ENCODE measurements at regions not wholly inside any gene's neighbourhood (a gene's known extent, or its start where the extent isn't known, plus 50 kb on each side); places are given as distances from the start of the nearest gene placed in this dataset.

DNA sequence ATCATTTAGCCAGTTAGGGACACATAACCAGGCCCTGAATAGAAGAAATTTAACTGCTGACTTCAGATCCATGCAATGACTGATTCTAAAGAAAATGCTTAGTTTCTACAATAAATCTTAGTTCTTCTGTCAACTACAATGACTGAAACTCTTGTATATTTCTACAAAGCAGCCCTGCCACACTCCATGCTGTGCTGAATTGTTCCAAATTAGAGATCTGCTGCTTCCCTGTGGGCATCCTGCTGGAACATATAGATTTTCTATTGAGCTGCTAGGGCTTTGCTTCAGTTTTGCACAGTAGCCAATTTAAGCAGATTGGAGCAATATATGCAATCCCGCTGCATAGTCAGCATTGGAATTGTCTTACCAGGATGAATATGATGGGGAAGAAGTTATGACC, 312.8 kb upstream of the SMIM31 start:
- no peak for DNase-seq

DNA sequence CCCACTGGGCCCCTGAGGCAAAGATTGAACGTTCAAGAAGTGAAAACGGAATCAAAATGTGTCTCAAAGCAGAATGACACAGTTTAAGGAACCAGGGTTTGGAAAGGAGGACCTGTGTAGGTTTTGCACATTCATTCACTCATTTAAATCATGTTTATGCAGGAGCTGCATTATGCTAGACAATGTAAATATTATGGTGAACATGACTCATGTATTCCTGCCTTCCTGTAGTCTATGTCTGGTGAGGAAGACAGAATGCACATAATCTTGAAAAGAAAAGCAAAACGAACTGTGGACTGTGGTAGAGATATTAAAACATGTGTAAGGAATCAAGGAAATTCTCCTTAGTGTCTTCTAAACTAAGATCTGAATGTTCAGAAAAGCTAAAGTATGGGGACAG, 311.8 kb upstream of the SMIM31 start:
- DNase-seq = no peak

DNA sequence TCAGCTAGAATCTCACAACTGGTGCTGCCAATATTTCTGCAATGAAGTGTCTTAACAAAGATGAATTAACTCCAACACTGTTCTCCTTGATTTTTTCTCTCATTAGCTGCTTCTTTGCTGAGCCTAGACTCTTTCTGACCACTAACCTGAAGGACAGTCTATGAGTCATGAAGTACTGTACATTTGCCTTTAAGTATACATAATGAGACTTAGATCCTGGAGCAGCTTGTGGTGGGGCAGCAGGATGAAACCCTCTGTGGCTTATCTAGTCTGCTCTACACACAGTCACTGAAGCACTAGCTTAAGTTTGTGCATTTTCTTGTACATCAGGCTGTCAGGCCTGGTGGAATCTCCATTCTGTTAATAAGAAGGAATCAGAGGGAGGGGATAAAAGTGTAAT, 307.4 kb upstream of the SMIM31 start:
- DNase-seq = no peak

GRCh38 chr4:164461901-164462300, 292.0 kb upstream of the SMIM31 start:
- DNase-seq = no peak

DNA sequence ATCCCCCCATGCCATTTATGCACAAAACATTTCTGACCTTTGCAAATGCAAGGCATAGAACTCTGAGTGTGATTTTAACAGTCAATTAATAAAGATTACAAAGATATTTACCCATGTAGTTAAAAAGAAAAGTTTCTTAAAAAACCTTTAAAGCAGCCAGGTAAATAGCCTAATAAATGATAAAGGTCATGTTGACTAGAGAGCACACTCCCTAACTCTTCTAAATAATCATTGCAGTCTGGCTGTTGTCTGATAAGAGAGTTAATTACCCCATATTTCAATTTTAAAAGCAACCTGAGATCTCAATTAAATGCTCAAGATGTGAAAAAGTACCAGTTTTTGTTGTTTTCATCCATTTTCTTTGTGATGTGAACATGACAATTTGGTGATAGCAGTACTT, 291.5 kb upstream of the SMIM31 start:
- DNase-seq = no peak

DNA sequence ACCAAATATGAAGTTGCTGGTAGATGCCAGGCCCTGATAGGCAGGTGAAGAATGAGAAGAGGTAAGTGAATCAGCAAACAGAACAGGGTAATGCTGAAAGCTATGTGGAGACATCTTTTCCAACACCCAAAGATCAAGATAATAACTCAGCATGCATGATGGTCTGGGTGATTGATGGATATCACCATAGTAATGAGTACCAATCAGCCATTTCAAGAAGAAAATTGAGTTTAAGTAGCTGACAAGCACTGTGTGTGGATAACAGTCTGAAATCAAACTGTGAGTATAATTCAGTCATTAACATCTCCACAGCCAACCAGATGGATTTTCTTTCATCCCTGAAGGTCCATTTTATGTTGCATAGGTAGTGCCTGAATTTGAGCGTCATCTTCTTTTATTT, 289.6 kb upstream of the SMIM31 start:
- DNase-seq = no peak

DNA sequence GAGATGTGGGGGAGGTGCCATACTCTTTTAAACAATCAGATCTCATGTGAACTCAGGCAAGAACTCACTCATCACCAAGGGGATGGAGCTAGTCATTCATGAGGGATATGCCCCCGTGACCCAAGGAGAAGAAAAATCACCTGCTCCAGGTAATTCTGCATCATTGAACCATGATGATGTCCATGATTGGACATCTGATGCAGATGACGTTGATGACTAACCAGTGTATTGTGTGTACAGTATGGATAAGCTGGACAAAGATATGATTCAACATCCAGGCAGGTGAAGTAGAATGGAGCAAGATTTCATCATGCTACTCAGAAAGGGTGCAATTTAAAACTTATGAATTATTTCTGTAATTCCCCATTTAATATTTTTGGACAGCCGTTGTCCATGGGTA, 286.4 kb upstream of the SMIM31 start:
- no peak for DNase-seq

- no peak for DNase-seq
These were observed 272.4 kb upstream of the SMIM31 start for GRCh38 chr4:164481306-164482091.

DNA sequence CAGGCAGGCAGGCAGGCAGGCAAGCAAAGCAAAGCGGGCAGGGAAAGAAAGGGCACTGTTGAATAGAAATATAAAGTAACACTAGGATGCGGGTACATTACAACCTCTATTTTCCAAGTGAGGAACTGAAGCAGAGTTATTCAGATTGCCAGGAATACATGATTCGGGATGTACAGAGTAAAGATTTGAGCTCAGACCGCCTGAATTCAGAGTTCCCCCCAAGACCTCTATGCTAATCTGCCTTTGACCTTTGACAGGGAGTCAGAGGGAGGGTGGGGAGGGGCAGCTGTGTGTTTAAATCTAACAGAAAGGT, 271.9 kb upstream of the SMIM31 start:
- DNase-seq = no peak

DNA sequence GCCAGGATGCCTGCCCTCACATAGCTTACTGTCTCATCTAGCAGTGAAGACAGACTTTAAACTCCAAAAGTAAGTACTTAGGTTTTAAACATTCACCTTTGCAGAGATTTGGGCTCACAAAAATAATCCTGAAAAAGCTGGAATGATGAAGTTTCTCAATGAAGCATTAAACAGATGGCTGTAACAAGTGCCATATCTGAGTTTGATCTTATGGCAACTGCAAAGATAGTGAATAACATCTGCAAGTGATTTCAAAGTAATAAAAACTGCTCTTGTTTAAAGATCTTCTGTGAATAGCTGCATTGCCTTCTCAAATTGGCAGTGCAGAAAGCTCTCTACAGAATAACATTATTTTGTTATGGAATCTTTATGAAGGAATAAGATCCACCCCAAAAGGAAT, 271.2 kb upstream of the SMIM31 start:
- DNase-seq = no peak

DNA sequence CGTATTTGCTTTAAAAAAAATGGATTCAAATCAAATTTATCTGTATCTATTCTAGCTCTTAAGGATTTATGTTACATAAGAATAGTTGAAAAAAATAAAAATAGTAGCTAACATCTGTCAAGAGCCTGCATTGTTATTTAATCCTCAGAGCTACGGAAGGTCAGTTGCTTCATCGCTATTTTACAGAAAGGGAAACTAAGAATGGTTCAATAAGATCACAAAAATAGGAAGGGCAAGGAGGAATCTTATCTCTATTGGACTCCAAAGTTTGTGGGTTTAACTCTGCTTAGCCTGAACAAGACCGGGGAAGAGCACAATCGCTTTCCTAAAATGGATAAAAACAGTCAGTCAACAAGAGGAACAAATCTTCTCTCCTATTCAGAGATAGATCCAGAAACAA, 270.2 kb upstream of the SMIM31 start:
- no peak for DNase-seq

- no peak for DNase-seq
These were observed 269.4 kb upstream of the SMIM31 start for GRCh38 chr4:164484551-164484950.

- no peak for DNase-seq
These were observed 268.8 kb upstream of the SMIM31 start for GRCh38 chr4:164485136-164485535.

- no peak for DNase-seq
These were observed 265.8 kb upstream of the SMIM31 start for GRCh38 chr4:164488114-164488513.

DNA sequence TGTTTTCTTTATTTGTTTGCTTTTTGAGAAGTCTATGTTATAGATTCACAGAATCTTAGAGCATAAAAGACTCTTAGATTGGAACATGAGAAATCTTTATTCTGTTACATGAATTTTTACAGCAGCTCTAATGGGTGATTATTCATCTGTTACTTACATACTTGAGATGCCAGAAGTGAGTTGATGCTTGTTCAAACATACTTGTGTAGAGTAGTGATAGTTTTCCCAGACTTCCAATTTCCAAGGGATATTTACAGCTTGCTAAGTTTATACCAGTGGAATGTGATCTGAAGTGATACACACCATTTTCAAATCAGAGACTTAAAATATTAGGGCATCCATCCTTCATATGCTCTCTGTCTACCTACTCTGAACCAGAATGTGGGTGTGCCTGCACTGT, 252.9 kb upstream of the SMIM31 start:
- no peak for DNase-seq

GRCh38 chr4:164503874-164504273, 250.1 kb upstream of the SMIM31 start:
- no peak for DNase-seq

DNA sequence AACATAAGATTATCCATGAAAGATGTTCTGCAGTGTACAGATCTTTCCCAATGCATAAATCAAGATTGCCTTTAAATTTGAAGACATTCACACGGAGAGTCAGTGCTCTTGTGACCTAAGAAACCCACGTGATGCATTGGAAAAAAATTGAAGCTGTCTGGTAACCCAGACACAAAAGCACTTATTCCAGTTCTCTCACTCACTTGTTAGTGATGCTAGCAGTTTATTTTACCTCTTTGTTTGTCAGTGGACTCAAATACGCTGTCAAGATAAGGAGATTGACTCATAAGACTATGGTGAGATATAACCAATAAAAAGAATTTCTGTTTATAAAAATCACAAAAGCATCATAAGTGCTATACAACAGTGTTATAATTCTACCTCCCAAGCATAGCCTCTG, 245.8 kb upstream of the SMIM31 start:
- DNase-seq = no peak

DNA sequence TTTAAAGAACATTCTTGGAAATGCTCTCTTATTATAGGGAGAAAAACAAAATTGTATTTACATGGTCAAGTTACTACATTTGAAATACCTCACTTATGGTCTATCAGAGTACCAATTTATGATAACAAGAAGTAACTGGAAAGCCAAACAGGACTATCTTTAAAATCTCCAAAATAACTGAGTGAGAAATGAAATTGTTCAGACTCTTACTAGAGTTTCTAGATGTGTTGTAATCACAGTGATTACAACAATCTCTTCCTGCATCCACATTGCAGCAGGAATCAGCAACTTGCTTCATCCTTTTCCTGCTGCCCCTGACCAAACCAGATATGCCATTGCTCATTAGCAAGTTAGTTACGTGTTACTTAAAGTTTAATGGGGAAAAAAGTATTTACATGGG, 245.2 kb upstream of the SMIM31 start:
- no peak for DNase-seq

DNA sequence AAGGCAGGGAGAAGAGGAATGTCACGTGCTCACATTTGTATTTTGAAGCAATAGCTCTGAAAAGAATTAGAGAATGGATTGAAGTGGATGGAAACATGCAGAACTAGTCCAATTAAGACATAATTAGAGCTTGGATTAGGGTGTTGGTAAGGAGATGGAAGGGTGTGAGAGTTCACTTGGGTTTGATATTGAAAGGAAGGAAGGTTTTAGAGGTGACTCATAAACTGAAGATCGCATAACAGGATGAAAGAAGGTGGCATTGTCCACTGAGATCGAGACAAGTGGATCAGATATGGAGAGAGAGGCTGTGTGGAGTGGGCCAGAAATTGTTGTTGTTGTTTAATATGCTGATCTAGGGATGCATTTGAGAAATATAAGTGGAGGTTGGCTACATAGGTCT, 244.0 kb upstream of the SMIM31 start:
- DNase-seq = no peak

GRCh38 chr4:164512124-164512523, 241.8 kb upstream of the SMIM31 start:
- DNase-seq = no peak

DNA sequence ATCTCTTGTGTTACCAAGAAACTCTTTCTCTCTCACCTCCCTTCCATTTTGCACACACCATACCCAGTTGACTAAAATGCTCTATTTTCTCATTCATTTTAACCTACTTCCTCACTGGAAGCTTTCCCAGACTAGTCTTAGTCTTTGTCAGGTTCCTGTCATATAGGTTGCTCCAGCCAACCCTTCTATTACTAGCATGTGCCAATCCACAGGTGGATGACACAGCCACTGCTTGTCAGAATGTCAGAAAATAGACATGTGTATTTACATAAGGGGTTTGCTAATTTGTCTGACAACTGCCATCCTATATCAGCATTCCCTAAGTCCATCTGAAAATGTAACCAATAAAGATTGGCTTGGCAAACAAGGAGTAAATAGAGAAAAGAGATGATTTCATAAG, 239.2 kb upstream of the SMIM31 start:
- DNase-seq = no peak

- no peak for DNase-seq
These were observed 229.1 kb upstream of the SMIM31 start for GRCh38 chr4:164524789-164525188.

- DNase-seq = no peak
These were observed 226.9 kb upstream of the SMIM31 start for GRCh38 chr4:164526933-164527583.

DNA sequence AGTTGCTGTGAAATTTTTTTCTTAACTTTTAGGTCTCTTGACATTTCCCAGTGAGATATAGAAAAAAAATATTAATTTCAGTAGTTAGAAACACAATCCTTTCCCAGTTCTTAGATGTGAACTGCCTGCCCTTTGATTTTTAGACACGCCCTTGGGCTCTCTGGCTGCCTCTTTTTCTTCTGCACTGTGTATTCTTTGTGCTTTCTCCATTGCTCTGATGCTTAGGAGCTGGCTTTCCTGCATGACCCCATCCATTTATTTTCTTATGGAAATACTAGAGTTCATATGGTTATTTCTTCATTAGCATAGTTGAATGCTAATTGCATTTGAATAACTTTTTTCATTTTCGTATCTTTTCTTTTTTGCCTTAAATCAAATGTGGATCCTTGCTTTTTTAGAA, 224.9 kb upstream of the SMIM31 start:
- DNase-seq = no peak

GRCh38 chr4:164529486-164529885, 224.4 kb upstream of the SMIM31 start:
- no peak for DNase-seq

Measured in stimulated activated CD4-positive, alpha-beta T cell treated with anti-CD3 and anti-CD28 coated beads, Interleukin-4, amount 100 ng/mL, for 4 hours (primary cell).